GM19467 (cell line): ENCODE measurements at regions not wholly inside any gene's neighbourhood (a gene's known extent, or its start where the extent isn't known, plus 50 kb on each side); places are given as distances from the start of the nearest gene placed in this dataset.
"Not testable (repeated sequence)": the region's sequence is repeated elsewhere in the genome, so short reads cannot be mapped to it uniquely, and the experiment has no call there.

Experiments
- ATAC-seq: cut with Tn5 transposase; IDR thresholded peaks from one replicate; pipeline ENCODE4 v1.9.1; 2021; ENCODE audit warnings: mild to moderate bottlenecking, moderate library complexity; ENCODE audit not compliant: unreplicated experiment

GRCh38 chr15:35286721-35287120 lies 201.6 kb upstream of the NANOGP8 start:
- no peak for ATAC-seq

- ATAC-seq, result no peak
Observed at GRCh38 chr15:35282965-35283496, 197.9 kb upstream of the NANOGP8 start.

GRCh38 chr15:35281515-35281914 lies 196.4 kb upstream of the NANOGP8 start:
- ATAC-seq, result no peak

- no peak for ATAC-seq
Observed at GRCh38 chr15:35279811-35280210, 194.7 kb upstream of the NANOGP8 start.

- no peak for ATAC-seq
Observed at GRCh38 chr15:35271371-35272043, 186.4 kb upstream of the NANOGP8 start.

- no peak for ATAC-seq
Observed at GRCh38 chr15:35260941-35261340, 175.8 kb upstream of the NANOGP8 start.

GRCh38 chr15:35260274-35260673 lies 175.2 kb upstream of the NANOGP8 start:
- not testable (repeated sequence) for ATAC-seq

- no peak for ATAC-seq
Observed at GRCh38 chr15:35256551-35256950, 171.5 kb upstream of the NANOGP8 start.

- no peak for ATAC-seq
Observed at GRCh38 chr15:35256141-35256540, 171.0 kb upstream of the NANOGP8 start.

- ATAC-seq, result not testable (repeated sequence)
Observed at GRCh38 chr15:35254908-35255307, 169.8 kb upstream of the NANOGP8 start.

- ATAC-seq, result no peak
Observed at GRCh38 chr15:35254062-35254461, 169.0 kb upstream of the NANOGP8 start.

GRCh38 chr15:35252351-35252865 lies 167.3 kb upstream of the NANOGP8 start:
- no peak for ATAC-seq

GRCh38 chr15:35247150-35247549 lies 162.1 kb upstream of the NANOGP8 start:
- ATAC-seq, result no peak

GRCh38 chr15:35246451-35246850 lies 161.4 kb upstream of the NANOGP8 start:
- no peak for ATAC-seq

- ATAC-seq, result not testable (repeated sequence)
Observed at GRCh38 chr15:35245681-35246080, 160.6 kb upstream of the NANOGP8 start.

GRCh38 chr15:35244227-35244626 lies 159.1 kb upstream of the NANOGP8 start:
- no peak for ATAC-seq

- ATAC-seq, result no peak
Observed at GRCh38 chr15:35243758-35244157, 158.7 kb upstream of the NANOGP8 start.

GRCh38 chr15:35239693-35240092 lies 154.6 kb upstream of the NANOGP8 start:
- not testable (repeated sequence) for ATAC-seq

GRCh38 chr15:35238448-35238847 lies 153.4 kb upstream of the NANOGP8 start:
- not testable (repeated sequence) for ATAC-seq

- ATAC-seq, result no peak
Observed at GRCh38 chr15:35229085-35229484, 144.0 kb upstream of the NANOGP8 start.

- ATAC-seq, result no peak
Observed at GRCh38 chr15:35218215-35218614, 133.1 kb upstream of the NANOGP8 start.

- no peak for ATAC-seq
Observed at GRCh38 chr15:35215093-35215492, 130.0 kb upstream of the NANOGP8 start.
